ENCODE measurements at regions not wholly inside any gene's neighbourhood (a gene's known extent, or its start where the extent isn't known, plus 50 kb on each side); places are given as distances from the start of the nearest gene placed in this dataset.

GRCh38 chr3:992871-993270 is 100.0 kb upstream of the CNTN6 start:
- DNase-seq (no peak), ATAC-seq (no peak)
- no peak overlapping the region for H3K4me3 ChIP-seq
- no peaks in the 10 kb centered on the region for H3K4me1 ChIP-seq
- WGBS, 2 donors: 74 to 80% methylated on average over 6 of the region's 6 CpGs
- H3K36me3 ChIP-seq: no peaks in the 10 kb centered on the region
- H3K27me3 ChIP-seq: no peaks in the 10 kb centered on the region
- intact Hi-C loops (cut with DNase I): no loop called here
- peaks cover 0 to 14% (median 0%) of the 10 kb centered on the region in 11 donors for H3K9me3 ChIP-seq
- no peak for TF ChIP-seq CTCF (IDR thresholded peaks at IDR 0.05)
- no peak overlapping the region for H3K27ac ChIP-seq

DNA sequence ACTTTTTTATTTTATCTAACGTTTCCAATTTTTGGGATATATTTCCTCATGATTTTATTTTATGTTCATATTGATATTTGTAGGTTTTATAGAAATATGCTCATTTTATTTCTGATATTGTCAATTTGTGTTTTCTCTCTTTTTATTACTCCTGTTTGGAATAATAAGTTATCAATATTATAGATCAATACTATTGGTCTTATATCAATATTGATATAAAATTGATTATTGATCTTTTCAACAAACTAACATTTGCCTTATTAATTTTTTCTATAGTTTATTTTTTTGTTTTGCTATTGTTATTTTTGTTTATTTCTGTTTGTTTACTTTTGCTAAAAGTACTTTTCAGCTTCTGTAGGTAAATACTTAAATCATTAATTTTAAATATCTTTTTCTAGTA is 90.8 kb upstream of the CNTN6 start:
- H3K27ac ChIP-seq: no peak overlapping the region
- H3K27me3 ChIP-seq: no peaks in the 10 kb centered on the region
- no peak for DNase-seq
- peaks cover 0 to 4% (median 0%) of the 10 kb centered on the region in 11 donors for H3K9me3 ChIP-seq
- H3K4me3 ChIP-seq: no peak overlapping the region
- no peaks in the 10 kb centered on the region for H3K36me3 ChIP-seq
- whole genome bisulfite sequencing, 2 donors: 78 to 80% methylated on average over 1 of the region's 1 CpG
- TF ChIP-seq CTCF (IDR thresholded peaks at IDR 0.05): no peak
- no peak for ATAC-seq
- H3K4me1 ChIP-seq: no peaks in the 10 kb centered on the region
- intact Hi-C loops (cut with DNase I): no loop called here

GRCh38 chr3:1007866-1008265 is 85.0 kb upstream of the CNTN6 start:
- WGBS, 2 donors: 30 to 35% methylated on average over 1 of the region's 1 CpG
- no peak for ATAC-seq

GRCh38 chr3:1010228-1010627 is 82.6 kb upstream of the CNTN6 start:
- DNase-seq: no peak
- H3K36me3 ChIP-seq: no peaks in the 10 kb centered on the region
- TF ChIP-seq CTCF (IDR thresholded peaks at IDR 0.05): no peak
- WGBS, 2 donors: 85 to 93% methylated on average over 1 of the region's 1 CpG
- H3K4me3 ChIP-seq: no peak overlapping the region
- no peak for ATAC-seq
- no peak overlapping the region for H3K27ac ChIP-seq
- H3K4me1 ChIP-seq: no peaks in the 10 kb centered on the region
- H3K9me3 ChIP-seq: peaks cover 0 to 5% (median 0%) of the 10 kb centered on the region in 11 donors
- intact Hi-C loops (cut with DNase I): no loop called here
- H3K27me3 ChIP-seq: no peaks in the 10 kb centered on the region

More at GRCh38 chr3:1007866-1008265, 85.0 kb upstream of the CNTN6 start:
- no peak for DNase-seq
- no peak for TF ChIP-seq CTCF (IDR thresholded peaks at IDR 0.05)
- peaks cover 0 to 8% (median 0%) of the 10 kb centered on the region in 11 donors for H3K9me3 ChIP-seq
- no peaks in the 10 kb centered on the region for H3K27me3 ChIP-seq
- H3K27ac ChIP-seq: no peak overlapping the region
- no peak overlapping the region for H3K4me3 ChIP-seq
- no peaks in the 10 kb centered on the region for H3K36me3 ChIP-seq
- intact Hi-C loops (cut with DNase I): no loop called here
- no peaks in the 10 kb centered on the region for H3K4me1 ChIP-seq
